Sigmoid colon (tissue), 6 donors: ENCODE measurements at regions not wholly inside any gene's neighbourhood (a gene's known extent, or its start where the extent isn't known, plus 50 kb on each side); places are given as distances from the start of the nearest gene placed in this dataset.

Experiments used
- DNase-seq: peaks from one replicate; pipeline ENCODE4 v3.0.0-alpha.2; 2019
- H3K27ac ChIP-seq, 4 donors: fragments of 200-600 bp; sonication (generic); one replicate each; pipeline ENCODE4 v1.5.1; 2016 to 2019; ENCODE audit warnings: mild to moderate bottlenecking in 1 of 4
- H3K27me3 ChIP-seq, 3 donors: fragments of 200-600 bp; sonication (generic); one replicate each; pipeline ENCODE4 v1.5.1; 2019; ENCODE audit warnings: mild to moderate bottlenecking in 1 of 3
- H3K36me3 ChIP-seq, 4 donors: fragments of 200-600 bp; sonication (generic); one replicate each; pipeline ENCODE4 v1.5.1; 2016 to 2019
- H3K4me1 ChIP-seq, 4 donors: fragments of 200-600 bp; sonication (generic); one replicate each; pipeline ENCODE4 v1.5.1; 2017 to 2019
- H3K4me3 ChIP-seq, 4 donors: fragments of 200-600 bp; sonication (generic); one replicate each; pipeline ENCODE4 v1.5.1; 2017 to 2019; ENCODE audit warnings: mild to moderate bottlenecking in 2 of 4, moderate library complexity in 1 of 4
- H3K9me3 ChIP-seq, 4 donors: fragments of 200-600 bp in 3 of 4; sonication (generic) in 3 of 4; one replicate each; pipeline versions ENCODE4 v1.5.1 to v1.6.1; 2013 to 2019
- EP300 ChIP-seq, 4 donors: sonication (generic); formaldehyde crosslinking; IDR thresholded peaks; one replicate each; pipeline ENCODE4 v1.6.1; 2017; ENCODE audit warnings: antibody characterized with exemption in 4 of 4
- POLR2A ChIP-seq, 2 donors: fragments of 450-650 bp; IDR thresholded peaks; one replicate each; pipeline ENCODE4 v1.6.1; 2016; ENCODE audit warnings: antibody characterized with exemption in 2 of 2, mild to moderate bottlenecking in 2 of 2, moderate library complexity in 2 of 2
- POLR2AphosphoS5 ChIP-seq, 4 donors: sonication (generic); formaldehyde crosslinking; IDR thresholded peaks; one replicate each; pipeline ENCODE4 v1.6.1; 2017; ENCODE audit warnings: antibody characterized with exemption in 4 of 4
- WGBS, 2 donors: extraction: QIAGEN DNeasy Blood & Tissue Kit; methylation state at CpG; one replicate each; pipeline ENCODE4 v1.1.7; 2013; 5-methylcytosine and 5-hydroxymethylcytosine counted together
- intact Hi-C: fragments of 100-400 bp; cut with DNase I; formaldehyde crosslinking; loops from one replicate; pipeline ENCODE4 v1.15.1; 2023
- TF ChIP-seq, protein P1 (sequence below), 4 experiments: fragments of 450-650 bp in 3 of 4; fragments of 200-600 bp in 1 of 4; IDR thresholded peaks; one replicate each; pipeline ENCODE4 v1.5.1; 2016 to 2019; ENCODE audit warnings: antibody characterized with exemption in 4 of 4, mild to moderate bottlenecking in 3 of 4, moderate library complexity in 2 of 4
- donor health status: healthy with polysubstance abuse.
- donor health status: healthy.

GRCh38 chr7:89934101-89934500 lies 220.2 kb upstream of the STEAP1 start:
- intact Hi-C loops: no loop called here
- TF ChIP-seq, protein P1, sequence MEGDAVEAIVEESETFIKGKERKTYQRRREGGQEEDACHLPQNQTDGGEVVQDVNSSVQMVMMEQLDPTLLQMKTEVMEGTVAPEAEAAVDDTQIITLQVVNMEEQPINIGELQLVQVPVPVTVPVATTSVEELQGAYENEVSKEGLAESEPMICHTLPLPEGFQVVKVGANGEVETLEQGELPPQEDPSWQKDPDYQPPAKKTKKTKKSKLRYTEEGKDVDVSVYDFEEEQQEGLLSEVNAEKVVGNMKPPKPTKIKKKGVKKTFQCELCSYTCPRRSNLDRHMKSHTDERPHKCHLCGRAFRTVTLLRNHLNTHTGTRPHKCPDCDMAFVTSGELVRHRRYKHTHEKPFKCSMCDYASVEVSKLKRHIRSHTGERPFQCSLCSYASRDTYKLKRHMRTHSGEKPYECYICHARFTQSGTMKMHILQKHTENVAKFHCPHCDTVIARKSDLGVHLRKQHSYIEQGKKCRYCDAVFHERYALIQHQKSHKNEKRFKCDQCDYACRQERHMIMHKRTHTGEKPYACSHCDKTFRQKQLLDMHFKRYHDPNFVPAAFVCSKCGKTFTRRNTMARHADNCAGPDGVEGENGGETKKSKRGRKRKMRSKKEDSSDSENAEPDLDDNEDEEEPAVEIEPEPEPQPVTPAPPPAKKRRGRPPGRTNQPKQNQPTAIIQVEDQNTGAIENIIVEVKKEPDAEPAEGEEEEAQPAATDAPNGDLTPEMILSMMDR (IDR thresholded peaks at IDR 0.05): no peak
- TF ChIP-seq EP300 (IDR thresholded peaks at IDR 0.05) (no peak), POLR2A (IDR thresholded peaks at IDR 0.05) (no peak), POLR2AphosphoS5 (IDR thresholded peaks at IDR 0.05) (no peak)
- WGBS, 2 donors: 10 to 46% methylated on average over 1 of the region's 1 CpG
- H3K9me3 ChIP-seq: no peaks in the 10 kb centered on the region
- no peak for DNase-seq
- H3K27me3 ChIP-seq: no peaks in the 10 kb centered on the region
- no peak overlapping the region for H3K4me3 ChIP-seq
- no peaks in the 10 kb centered on the region for H3K36me3 ChIP-seq
- H3K4me1 ChIP-seq: no peaks in the 10 kb centered on the region
- H3K27ac ChIP-seq: no peak overlapping the region

- 73 to 75% methylated on average over 3 of the region's 3 CpGs for WGBS, 2 donors
- TF ChIP-seq POLR2A (IDR thresholded peaks at IDR 0.05) (no peak), POLR2AphosphoS5 (IDR thresholded peaks at IDR 0.05) (no peak), EP300 (IDR thresholded peaks at IDR 0.05) (no peak)
- TF ChIP-seq, protein P1 (IDR thresholded peaks at IDR 0.05): no peak
Observed at GRCh38 chr7:89943525-89944050, 210.7 kb upstream of the STEAP1 start.

GRCh38 chr7:89958525-89959068 lies 195.7 kb upstream of the STEAP1 start:
- H3K27ac ChIP-seq: no peak overlapping the region
- no peaks in the 10 kb centered on the region for H3K9me3 ChIP-seq
- TF ChIP-seq POLR2AphosphoS5 (IDR thresholded peaks at IDR 0.05) (no peak), POLR2A (IDR thresholded peaks at IDR 0.05) (no peak), EP300 (IDR thresholded peaks at IDR 0.05) (no peak)
- TF ChIP-seq, protein P1 (IDR thresholded peaks at IDR 0.05): no peak
- no peaks in the 10 kb centered on the region for H3K4me1 ChIP-seq
- no peaks in the 10 kb centered on the region for H3K27me3 ChIP-seq
- no peak for DNase-seq
- intact Hi-C loops: no loop called here
- no peaks in the 10 kb centered on the region for H3K36me3 ChIP-seq
- no peak overlapping the region for H3K4me3 ChIP-seq

More at GRCh38 chr7:89943525-89944050, 210.7 kb upstream of the STEAP1 start:
- Histone ChIP-seq H3K9me3 (peaks cover 0 to 2% (median 0%) of the 10 kb centered on the region in 4 donors), H3K4me1 (no peaks in the 10 kb centered on the region), H3K36me3 (no peaks in the 10 kb centered on the region), H3K4me3 (no peak overlapping the region), H3K27me3 (no peaks in the 10 kb centered on the region), H3K27ac (no peak overlapping the region)
- intact Hi-C loops: no loop called here
- no peak for DNase-seq

- no peak overlapping the region for H3K27ac ChIP-seq
- H3K27me3 ChIP-seq: no peaks in the 10 kb centered on the region
- intact Hi-C loops: no loop called here
- no peaks in the 10 kb centered on the region for H3K36me3 ChIP-seq
- no peaks in the 10 kb centered on the region for H3K4me1 ChIP-seq
- no peak overlapping the region for H3K4me3 ChIP-seq
- H3K9me3 ChIP-seq: no peaks in the 10 kb centered on the region
- no peak for TF ChIP-seq POLR2AphosphoS5 (IDR thresholded peaks at IDR 0.05)
- no peak for TF ChIP-seq EP300 (IDR thresholded peaks at IDR 0.05)
- TF ChIP-seq, protein P1 (IDR thresholded peaks at IDR 0.05): no peak
- no peak for TF ChIP-seq POLR2A (IDR thresholded peaks at IDR 0.05)
- DNase-seq: no peak
- 66 to 71% methylated on average over 4 of the region's 4 CpGs for WGBS, 2 donors
Observed at GRCh38 chr7:89966067-89966664, 188.1 kb upstream of the STEAP1 start.
